Adipocyte (in vitro differentiated cells): ENCODE measurements at regions not wholly inside any gene's neighbourhood (a gene's known extent, or its start where the extent isn't known, plus 50 kb on each side); places are given as distances from the start of the nearest gene placed in this dataset.

Experiments
- DNase-seq: peaks from one replicate; pipeline ENCODE4 v3.0.0-alpha.2; 2015; ENCODE audit warnings: low read depth
- H3K27me3 ChIP-seq: replicated peaks from 2 replicates; pipeline ENCODE4 v1.7.0; 2013; ENCODE audit warnings: mild to moderate bottlenecking, low read length, moderate library complexity; ENCODE audit not compliant: control insufficient read depth, insufficient read depth
- H3K36me3 ChIP-seq: 2 replicates; pipeline ENCODE4 v1.7.0; 2013; ENCODE audit warnings: low read length, mild to moderate bottlenecking, moderate library complexity; ENCODE audit not compliant: control insufficient read depth, insufficient read depth, severe bottlenecking
- H3K4me1 ChIP-seq: 2 replicates; pipeline ENCODE4 v1.7.0; 2013; ENCODE audit warnings: mild to moderate bottlenecking, low read length, moderate library complexity; ENCODE audit not compliant: control insufficient read depth, insufficient read depth
- H3K4me3 ChIP-seq: 2 replicates; pipeline ENCODE4 v1.7.0; 2013; ENCODE audit warnings: mild to moderate bottlenecking, low read length, moderate library complexity
- H3K9ac ChIP-seq: 2 replicates; pipeline ENCODE4 v1.7.0; 2013; ENCODE audit warnings: mild to moderate bottlenecking, low read length, moderate library complexity
- H3K9me3 ChIP-seq: 2 replicates; pipeline ENCODE4 v1.7.0; 2013; ENCODE audit warnings: mild to moderate bottlenecking, low read length, moderate library complexity; ENCODE audit not compliant: control insufficient read depth

DNA sequence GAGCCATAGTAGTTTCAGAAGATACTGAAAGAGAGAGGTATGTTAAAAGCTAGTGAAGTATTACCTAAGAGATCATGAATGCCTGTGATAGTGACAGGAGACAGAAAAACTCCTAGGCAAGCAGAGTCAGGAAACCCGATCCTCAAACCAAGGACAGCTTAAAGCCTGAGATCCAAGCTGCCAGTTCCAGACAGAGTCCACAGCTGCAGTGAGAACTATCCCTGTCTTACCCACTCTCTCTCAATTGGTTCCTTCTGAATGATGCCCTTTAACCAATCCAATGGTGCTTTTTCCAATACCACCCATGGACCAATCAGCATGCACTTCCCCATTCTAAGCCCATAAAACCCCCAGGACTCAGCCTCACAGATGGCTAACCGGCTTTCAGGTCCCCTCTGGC is 90.4 kb upstream of the PCDH10 start:
- no peak overlapping the region for H3K9ac ChIP-seq
- H3K27me3 ChIP-seq = no peaks in the 10 kb centered on the region
- no peaks in the 10 kb centered on the region for H3K9me3 ChIP-seq
- no peaks in the 10 kb centered on the region for H3K4me1 ChIP-seq
- DNase-seq = peak; percentile 29
- H3K36me3 ChIP-seq = no peaks in the 10 kb centered on the region
- no peak overlapping the region for H3K4me3 ChIP-seq

DNA sequence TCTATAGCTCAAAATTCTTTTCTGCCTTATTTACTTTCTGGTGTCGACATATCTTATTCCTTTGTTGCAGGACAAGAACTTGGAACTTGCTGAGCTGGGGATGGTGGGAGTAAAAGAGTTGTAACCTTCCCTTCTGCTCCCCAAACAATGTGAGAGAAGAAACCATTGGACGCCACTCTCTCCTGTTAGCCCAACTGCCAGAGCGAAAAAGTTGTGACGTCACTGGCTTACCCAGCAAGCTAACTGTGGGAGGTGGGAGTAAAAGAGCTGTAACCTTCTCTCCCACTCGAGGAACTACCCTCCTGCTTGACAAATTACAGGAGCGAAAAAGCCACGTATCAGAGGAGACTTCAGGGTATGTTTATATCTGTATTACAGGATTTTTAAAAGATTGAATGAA is 90.0 kb upstream of the PCDH10 start:
- no peak overlapping the region for H3K4me3 ChIP-seq
- H3K4me1 ChIP-seq = no peaks in the 10 kb centered on the region
- no peak overlapping the region for H3K9ac ChIP-seq
- no peaks in the 10 kb centered on the region for H3K9me3 ChIP-seq
- DNase-seq = no peak
- H3K36me3 ChIP-seq = no peaks in the 10 kb centered on the region
- H3K27me3 ChIP-seq = no peaks in the 10 kb centered on the region

DNA sequence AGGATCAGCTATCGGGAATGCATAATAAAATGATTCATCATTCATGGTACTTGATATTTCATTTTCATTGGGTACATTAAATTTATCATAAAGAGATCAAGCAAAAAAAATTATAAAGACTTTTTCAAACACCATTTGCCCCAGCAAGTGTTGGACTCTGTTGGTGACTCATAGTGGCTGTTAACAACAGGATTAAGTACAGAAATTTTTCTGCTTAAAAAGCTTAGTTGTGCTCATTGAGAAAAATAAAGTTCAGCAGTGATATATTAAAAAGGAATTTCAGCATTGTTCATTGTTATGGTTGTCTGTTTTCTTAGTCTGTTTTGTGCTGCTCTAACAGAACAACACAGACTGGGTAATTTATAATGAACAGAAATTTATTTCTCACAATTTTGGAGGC is 86.2 kb upstream of the PCDH10 start:
- Histone ChIP-seq H3K4me1 (no peaks in the 10 kb centered on the region), H3K9ac (no peak overlapping the region), H3K36me3 (no peaks in the 10 kb centered on the region), H3K4me3 (no peak overlapping the region), H3K9me3 (peaks cover 11% of the 10 kb centered on the region), H3K27me3 (no peaks in the 10 kb centered on the region)
- DNase-seq = peak; percentile 46

- Histone ChIP-seq H3K27me3 (no peaks in the 10 kb centered on the region), H3K9me3 (peaks cover 13% of the 10 kb centered on the region), H3K4me3 (no peak overlapping the region), H3K9ac (no peak overlapping the region), H3K36me3 (no peaks in the 10 kb centered on the region), H3K4me1 (no peaks in the 10 kb centered on the region)
- DNase-seq = no peak
Measured at GRCh38 chr4:133068083-133068482, 81.0 kb upstream of the PCDH10 start.

DNA sequence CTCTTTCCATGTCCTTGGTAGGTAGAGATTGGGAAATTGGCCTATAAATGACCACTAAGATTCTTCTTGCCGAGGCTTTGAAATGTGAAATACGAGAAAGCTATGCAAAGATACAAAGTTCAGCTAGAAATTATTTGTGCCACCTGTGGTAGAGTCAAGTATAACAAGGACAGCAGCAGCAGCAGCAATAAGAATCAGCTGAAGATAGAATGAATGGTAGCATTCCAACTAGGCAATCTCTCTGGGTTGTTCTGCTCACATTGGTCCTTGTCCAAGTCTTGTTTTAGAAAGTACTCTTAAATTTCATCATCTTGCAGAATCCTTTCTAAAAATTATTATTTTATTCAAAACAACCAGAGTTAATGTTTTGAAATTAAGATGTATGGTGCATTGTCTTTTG is 67.8 kb upstream of the PCDH10 start:
- no peaks in the 10 kb centered on the region for H3K27me3 ChIP-seq
- no peaks in the 10 kb centered on the region for H3K4me1 ChIP-seq
- H3K36me3 ChIP-seq = no peaks in the 10 kb centered on the region
- H3K4me3 ChIP-seq = no peak overlapping the region
- no peak overlapping the region for H3K9ac ChIP-seq
- no peaks in the 10 kb centered on the region for H3K9me3 ChIP-seq
- DNase-seq = peak; percentile 68

DNA sequence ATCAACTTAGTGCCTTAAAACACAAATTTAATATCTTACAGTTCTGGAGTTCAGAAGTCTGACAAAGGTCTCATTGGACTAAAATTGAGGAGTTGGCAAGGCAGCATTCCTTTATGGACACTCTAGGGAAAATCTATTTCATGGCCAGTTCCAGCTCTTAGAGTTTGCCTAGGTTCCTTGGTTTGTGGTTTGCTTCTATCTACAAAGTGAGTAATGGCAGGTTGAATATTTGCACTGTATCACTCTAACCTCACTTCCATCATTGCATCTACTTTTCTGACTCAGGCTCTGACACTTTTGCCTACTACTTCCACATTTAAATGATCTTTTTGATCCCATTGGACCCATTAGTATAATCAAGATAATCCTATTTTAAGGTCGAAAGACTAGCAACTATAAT is 64.7 kb upstream of the PCDH10 start:
- no peaks in the 10 kb centered on the region for H3K36me3 ChIP-seq
- no peak overlapping the region for H3K9ac ChIP-seq
- no peaks in the 10 kb centered on the region for H3K27me3 ChIP-seq
- H3K9me3 ChIP-seq = no peaks in the 10 kb centered on the region
- no peaks in the 10 kb centered on the region for H3K4me1 ChIP-seq
- no peak for DNase-seq
- H3K4me3 ChIP-seq = no peak overlapping the region

DNA sequence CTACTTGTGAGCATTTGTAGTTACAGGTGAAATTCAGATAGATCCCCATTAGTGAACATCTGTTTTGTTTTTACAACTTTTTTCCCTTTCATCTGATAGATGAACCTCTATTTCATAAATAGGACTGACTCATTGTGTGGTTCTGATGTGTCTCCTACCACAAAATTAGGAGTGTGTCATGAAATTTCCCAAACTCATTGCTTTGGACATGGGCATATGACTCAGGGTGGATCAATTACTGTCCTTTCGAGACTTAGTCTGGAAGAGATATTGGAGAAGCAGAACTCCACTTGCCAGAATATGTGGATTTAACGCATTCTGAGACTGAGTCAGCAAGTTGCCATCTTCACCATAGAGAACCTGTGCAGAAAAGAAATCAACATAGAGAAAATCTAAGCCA is 53.5 kb upstream of the PCDH10 start:
- Histone ChIP-seq H3K36me3 (no peaks in the 10 kb centered on the region), H3K9me3 (no peaks in the 10 kb centered on the region), H3K9ac (no peak overlapping the region), H3K27me3 (no peaks in the 10 kb centered on the region), H3K4me1 (no peaks in the 10 kb centered on the region), H3K4me3 (no peak overlapping the region)
- peak; percentile 4 for DNase-seq

- Histone ChIP-seq H3K27me3 (no peaks in the 10 kb centered on the region), H3K4me3 (no peak overlapping the region), H3K4me1 (no peaks in the 10 kb centered on the region), H3K36me3 (no peaks in the 10 kb centered on the region), H3K9ac (no peak overlapping the region), H3K9me3 (no peaks in the 10 kb centered on the region)
- DNase-seq = no peak
Measured at GRCh38 chr4:133096972-133097371, 52.1 kb upstream of the PCDH10 start.
